ENCODE measurements at regions not wholly inside any gene's neighbourhood (a gene's known extent, or its start where the extent isn't known, plus 50 kb on each side); places are given as distances from the start of the nearest gene placed in this dataset.
A peak's percentile ranks its signal among the peaks of the same experiment; 100 is the strongest.

- H3K27ac ChIP-seq, result no peak overlapping the region
- H3K36me3 ChIP-seq, result no peaks in the 10 kb centered on the region
- H3K4me3 ChIP-seq, result no peak overlapping the region
- peaks cover 0 to 6% (median 0%) of the 10 kb centered on the region in 4 donors for H3K4me1 ChIP-seq
- H3K9me3 ChIP-seq, result no peaks in the 10 kb centered on the region
- no peak for DNase-seq
- H3K27me3 ChIP-seq, result no peaks in the 10 kb centered on the region
- TF ChIP-seq CTCF (IDR thresholded peaks at IDR 0.05) (no peak), POLR2A (IDR thresholded peaks at IDR 0.05) (no peak)
Measured at GRCh38 chr17:36672403-36672918, 71.1 kb downstream of the MRM1 start.

GRCh38 chr17:36673068-36673467 lies 71.7 kb downstream of the MRM1 start:
- Histone ChIP-seq H3K27me3 (no peaks in the 10 kb centered on the region), H3K4me1 (peaks cover 0 to 6% (median 0%) of the 10 kb centered on the region in 4 donors), H3K9me3 (no peaks in the 10 kb centered on the region), H3K4me3 (no peak overlapping the region), H3K27ac (no peak overlapping the region), H3K36me3 (no peaks in the 10 kb centered on the region)
- TF ChIP-seq CTCF (IDR thresholded peaks at IDR 0.05), result no peak
- TF ChIP-seq POLR2A (IDR thresholded peaks at IDR 0.05), result no peak
- DNase-seq, result no peak

GRCh38 chr17:36673637-36674277 lies 72.4 kb downstream of the MRM1 start:
- no peak overlapping the region for H3K4me3 ChIP-seq
- H3K27me3 ChIP-seq, result no peaks in the 10 kb centered on the region
- no peak overlapping the region for H3K27ac ChIP-seq
- H3K4me1 ChIP-seq, result peaks cover 0 to 6% (median 0%) of the 10 kb centered on the region in 4 donors
- DNase-seq, result no peak
- H3K9me3 ChIP-seq, result no peaks in the 10 kb centered on the region
- no peaks in the 10 kb centered on the region for H3K36me3 ChIP-seq
- TF ChIP-seq POLR2A (IDR thresholded peaks at IDR 0.05), result no peak
- no peak for TF ChIP-seq CTCF (IDR thresholded peaks at IDR 0.05)

GRCh38 chr17:36674278-36674650 lies 72.9 kb downstream of the MRM1 start:
- Histone ChIP-seq H3K27ac (no peak overlapping the region), H3K4me3 (no peak overlapping the region), H3K36me3 (no peaks in the 10 kb centered on the region), H3K27me3 (no peaks in the 10 kb centered on the region), H3K4me1 (peaks cover 0 to 6% (median 0%) of the 10 kb centered on the region in 4 donors), H3K9me3 (no peaks in the 10 kb centered on the region)
- TF ChIP-seq POLR2A (IDR thresholded peaks at IDR 0.05) (no peak), CTCF (IDR thresholded peaks at IDR 0.05) (no peak)
- DNase-seq, result peak in 2 of 3 donors; percentile 22 to 70

- H3K27ac ChIP-seq, result no peak overlapping the region
- peak in 2 of 3 donors; percentile 31 to 60 for DNase-seq
Measured at GRCh38 chr17:36675250-36675649, 73.9 kb downstream of the MRM1 start.

More at GRCh38 chr17:36675250-36675649, 73.9 kb downstream of the MRM1 start:
- no peaks in the 10 kb centered on the region for H3K27me3 ChIP-seq
- H3K4me1 ChIP-seq, result peaks cover 0 to 6% (median 0%) of the 10 kb centered on the region in 4 donors
- H3K4me3 ChIP-seq, result no peak overlapping the region
- no peaks in the 10 kb centered on the region for H3K9me3 ChIP-seq
- TF ChIP-seq CTCF (IDR thresholded peaks at IDR 0.05) (no peak), POLR2A (IDR thresholded peaks at IDR 0.05) (no peak)
- H3K36me3 ChIP-seq, result no peaks in the 10 kb centered on the region

All from Peyer's patch (tissue), 4 donors.